BJ (cell line): ENCODE measurements at regions not wholly inside any gene's neighbourhood (a gene's known extent, or its start where the extent isn't known, plus 50 kb on each side); places are given as distances from the start of the nearest gene placed in this dataset.
"Not testable (repeated sequence)": the region's sequence is repeated elsewhere in the genome, so short reads cannot be mapped to it uniquely, and the experiment has no call there.

Source experiments
- CTCF ChIA-PET: fragments of 350-600 bp; formaldehyde crosslinking; extraction: SDS; loops from one replicate; lab custom pipeline; 2021; ENCODE audit warnings: antibody characterized with exemption, inconsistent platforms; lab: Yijun Ruan, JAX
- POLR2A ChIA-PET: fragments of 300-600 bp; sonication (Branson Sonifier 250); formaldehyde crosslinking; extraction: SDS; loops from one replicate; lab custom pipeline; 2021; ENCODE audit warnings: antibody characterized with exemption; lab: Charles Lee
- DNase-seq: peaks from one replicate; pipeline ENCODE4 v3.0.0-alpha.2; 2011; ENCODE audit warnings: low read depth
- H3K27me3 ChIP-seq: 2 replicates; pipeline ENCODE4 v1.6.0; 2011; ENCODE audit warnings: low read length; ENCODE audit not compliant: control insufficient read depth, insufficient read depth
- H3K36me3 ChIP-seq: 2 replicates; pipeline ENCODE4 v1.5.1; 2011; ENCODE audit warnings: low read length; ENCODE audit not compliant: control insufficient read depth, insufficient read depth
- H3K4me3 ChIP-seq: 2 replicates; pipeline ENCODE4 v1.5.1; 2011; ENCODE audit warnings: low read depth, mild to moderate bottlenecking, control low read depth, low read length
- TF ChIP-seq, protein P1 (sequence below): IDR thresholded peaks from 2 replicates; pipeline ENCODE4 v1.5.1; 2011; ENCODE audit warnings: low read depth, mild to moderate bottlenecking, control low read depth, inconsistent platforms, low read length, moderate library complexity; ENCODE audit not compliant: insufficient read depth

DNA sequence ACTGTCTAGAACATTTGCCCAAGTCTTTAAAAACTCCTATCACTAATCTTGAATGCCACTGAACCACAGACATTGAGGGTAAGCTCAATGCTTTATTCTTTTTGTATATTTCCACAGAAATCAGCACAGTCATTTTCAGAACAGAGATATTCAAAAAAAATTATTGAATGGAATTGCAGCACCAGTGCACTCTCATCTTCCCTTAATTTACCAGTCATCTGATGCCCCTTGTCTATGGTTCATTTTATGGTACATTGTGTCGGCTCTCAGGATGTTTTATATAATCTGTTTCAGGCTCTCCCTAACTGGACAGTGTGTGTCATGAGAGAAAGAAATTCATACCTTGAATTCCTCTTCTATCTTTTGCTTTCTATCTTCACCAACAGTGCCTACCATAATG lies 158.4 kb upstream of the NR4A3 start:
- ChIA-PET CTCF (interaction anchor here (0.6 kb wide), 1 partner anchor 25 kb away, joined by 3 read pairs; no protein-coding TSS in a partner anchor), POLR2A (no interaction called here)
- no peaks in the 10 kb centered on the region; the same call in none of the 2 replicates for H3K27me3 ChIP-seq
- TF ChIP-seq, protein P1, sequence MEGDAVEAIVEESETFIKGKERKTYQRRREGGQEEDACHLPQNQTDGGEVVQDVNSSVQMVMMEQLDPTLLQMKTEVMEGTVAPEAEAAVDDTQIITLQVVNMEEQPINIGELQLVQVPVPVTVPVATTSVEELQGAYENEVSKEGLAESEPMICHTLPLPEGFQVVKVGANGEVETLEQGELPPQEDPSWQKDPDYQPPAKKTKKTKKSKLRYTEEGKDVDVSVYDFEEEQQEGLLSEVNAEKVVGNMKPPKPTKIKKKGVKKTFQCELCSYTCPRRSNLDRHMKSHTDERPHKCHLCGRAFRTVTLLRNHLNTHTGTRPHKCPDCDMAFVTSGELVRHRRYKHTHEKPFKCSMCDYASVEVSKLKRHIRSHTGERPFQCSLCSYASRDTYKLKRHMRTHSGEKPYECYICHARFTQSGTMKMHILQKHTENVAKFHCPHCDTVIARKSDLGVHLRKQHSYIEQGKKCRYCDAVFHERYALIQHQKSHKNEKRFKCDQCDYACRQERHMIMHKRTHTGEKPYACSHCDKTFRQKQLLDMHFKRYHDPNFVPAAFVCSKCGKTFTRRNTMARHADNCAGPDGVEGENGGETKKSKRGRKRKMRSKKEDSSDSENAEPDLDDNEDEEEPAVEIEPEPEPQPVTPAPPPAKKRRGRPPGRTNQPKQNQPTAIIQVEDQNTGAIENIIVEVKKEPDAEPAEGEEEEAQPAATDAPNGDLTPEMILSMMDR = no peak
- DNase-seq = no peak
- no peaks in the 10 kb centered on the region for H3K36me3 ChIP-seq
- H3K4me3 ChIP-seq = no peak overlapping the region

DNA sequence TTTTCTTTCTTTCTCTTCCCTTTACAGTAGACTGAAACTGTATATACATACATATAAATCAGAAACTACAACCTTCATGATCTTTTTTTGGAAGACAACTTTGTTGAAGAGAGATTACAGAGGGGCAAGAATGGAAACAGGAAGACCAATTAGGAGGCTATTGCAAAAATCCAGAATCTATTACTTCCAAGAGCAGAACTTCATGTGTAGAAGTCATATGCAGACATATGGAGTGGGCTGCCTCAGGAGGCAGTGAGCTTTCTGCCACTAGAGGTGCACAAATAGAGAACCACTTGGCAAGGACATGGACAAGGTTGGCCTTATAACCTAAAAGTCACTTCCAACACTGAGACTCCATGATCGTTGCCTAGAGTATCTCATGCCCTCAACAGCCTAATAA lies 157.8 kb upstream of the NR4A3 start:
- H3K4me3 ChIP-seq = no peak overlapping the region
- DNase-seq = no peak
- TF ChIP-seq, protein P1 = no peak
- H3K27me3 ChIP-seq = no peaks in the 10 kb centered on the region; the same call in none of the 2 replicates
- ChIA-PET POLR2A (no interaction called here), CTCF (interaction anchor here (0.6 kb wide), 1 partner anchor 25 kb away, joined by 3 read pairs; no protein-coding TSS in a partner anchor)
- H3K36me3 ChIP-seq = no peaks in the 10 kb centered on the region

DNA sequence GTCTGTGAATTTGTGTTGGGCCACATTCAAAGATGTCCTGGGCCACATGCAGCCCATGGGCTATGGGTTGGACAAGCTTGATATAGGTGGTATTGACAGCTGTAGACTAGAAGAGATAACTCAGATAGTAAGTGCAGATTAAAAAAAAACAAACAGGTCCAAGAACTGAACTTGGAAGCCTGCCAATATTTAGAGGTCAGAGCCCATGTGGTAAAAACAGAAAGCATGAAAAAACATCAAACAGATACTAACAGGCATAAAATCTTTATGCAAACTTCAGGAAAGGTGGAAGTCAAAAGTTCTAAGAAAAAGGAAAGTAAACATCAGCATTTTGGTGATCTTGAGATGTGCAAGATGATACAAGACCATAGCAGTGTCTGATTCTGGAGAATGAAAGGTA lies 155.1 kb upstream of the NR4A3 start:
- DNase-seq = no peak
- ChIA-PET CTCF (interaction anchor here (1.8 kb wide), 1 partner anchor 9 kb away, joined by 4 read pairs; no protein-coding TSS in a partner anchor), POLR2A (no interaction called here)
- TF ChIP-seq, protein P1 = no peak
- H3K36me3 ChIP-seq = no peaks in the 10 kb centered on the region
- no peak overlapping the region for H3K4me3 ChIP-seq
- no peaks in the 10 kb centered on the region; the same call in none of the 2 replicates for H3K27me3 ChIP-seq

DNA sequence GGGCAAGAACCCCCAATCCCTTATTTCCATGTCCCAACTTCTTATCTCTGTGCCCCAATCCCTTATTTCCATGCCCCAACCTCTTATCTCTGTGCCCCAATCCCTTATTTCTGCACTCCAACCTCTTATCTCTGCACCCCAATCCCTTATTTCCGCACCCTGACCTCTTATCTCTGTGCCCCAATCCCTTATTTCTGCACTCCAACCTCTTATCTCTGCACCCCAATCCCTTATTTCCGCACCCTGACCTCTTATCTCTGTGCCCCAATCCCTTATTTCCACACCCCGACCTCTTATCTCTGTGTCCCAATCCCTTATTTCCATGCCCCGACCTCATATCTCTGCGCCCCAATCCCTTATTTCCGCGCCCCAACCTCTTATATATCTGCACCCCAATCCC lies 150.8 kb upstream of the NR4A3 start:
- H3K4me3 ChIP-seq, H3K36me3 ChIP-seq, H3K27me3 ChIP-seq, DNase-seq, POLR2A ChIA-PET, CTCF ChIA-PET: not testable (repeated sequence)

DNA sequence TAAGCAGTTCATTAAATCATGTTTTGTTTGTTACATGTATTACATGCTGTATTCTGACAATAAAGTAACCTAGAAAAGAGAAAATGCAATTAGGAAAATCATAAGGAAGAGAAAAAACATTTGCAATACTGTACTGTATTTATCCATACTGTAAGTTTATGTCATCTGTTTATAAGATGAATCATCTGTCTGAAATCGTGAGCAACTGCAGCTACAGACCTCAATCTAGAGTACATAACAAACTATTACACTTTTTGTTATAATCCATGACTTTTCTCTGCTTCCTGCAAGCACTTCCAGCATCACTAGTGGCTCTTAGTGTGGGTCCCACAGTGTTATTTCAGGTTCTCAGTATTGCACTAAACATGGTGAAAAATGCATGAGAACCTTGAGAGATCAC lies 144.4 kb upstream of the NR4A3 start:
- DNase-seq = no peak
- no peak overlapping the region for H3K4me3 ChIP-seq
- POLR2A ChIA-PET = interaction anchor here (0.6 kb wide), 1 partner anchor 9 kb away, joined by 3 read pairs; no protein-coding TSS in a partner anchor
- CTCF ChIA-PET = interaction anchor here (2.2 kb wide), 1 partner anchor 9 kb away, joined by 6 read pairs; no protein-coding TSS in a partner anchor
- TF ChIP-seq, protein P1 = no peak
- no peaks in the 10 kb centered on the region for H3K36me3 ChIP-seq
- no peaks in the 10 kb centered on the region for H3K27me3 ChIP-seq

DNA sequence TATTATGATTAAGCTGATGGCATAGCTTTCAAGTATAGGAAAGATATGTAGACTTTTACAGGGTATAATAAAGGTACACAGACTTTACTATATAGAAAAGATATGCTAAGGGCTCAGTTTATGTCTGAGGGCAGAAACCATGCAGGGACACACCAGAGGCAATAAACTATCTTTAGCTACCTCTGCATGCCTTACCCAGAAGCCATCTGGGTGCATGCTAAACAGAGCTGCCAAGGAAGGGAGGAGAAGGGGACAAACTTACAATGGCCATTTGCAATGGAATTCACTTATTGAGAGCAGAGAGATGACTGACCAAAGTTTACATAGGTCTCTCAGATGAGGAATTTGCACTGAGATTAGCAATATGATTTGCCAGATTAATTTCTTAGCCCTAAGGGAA lies 143.1 kb upstream of the NR4A3 start:
- H3K36me3 ChIP-seq = no peaks in the 10 kb centered on the region
- TF ChIP-seq, protein P1 = no peak
- no peaks in the 10 kb centered on the region for H3K27me3 ChIP-seq
- no peak overlapping the region for H3K4me3 ChIP-seq
- DNase-seq = no peak
- ChIA-PET CTCF (interaction anchor here (2.2 kb wide), 1 partner anchor 10 kb away, joined by 6 read pairs; no protein-coding TSS in a partner anchor), POLR2A (no interaction called here)
